K562 (cell line): ENCODE measurements at regions not wholly inside any gene's neighbourhood (a gene's known extent, or its start where the extent isn't known, plus 50 kb on each side); places are given as distances from the start of the nearest gene placed in this dataset.

Source experiments
- BRCA1 ChIP-seq, 2 experiments: fragments of 450-650 bp in 1 of 2; sonication (generic) in 1 of 2; formaldehyde crosslinking in 1 of 2; IDR thresholded peaks; 2 replicates each; pipeline versions ENCODE4 v1.5.0 to v1.6.1; 2017 to 2020; ENCODE audit warnings: mild to moderate bottlenecking in 1 of 2, missing genetic modification reagents in 1 of 2
- DPF2 ChIP-seq: fragments of 450-650 bp; IDR thresholded peaks from 2 replicates; pipeline ENCODE4 v1.6.1; 2016
- EP400 ChIP-seq: fragments of 450-650 bp; IDR thresholded peaks from 2 replicates; pipeline ENCODE4 v1.6.1; 2017; ENCODE audit warnings: antibody characterized with exemption, mild to moderate bottlenecking, moderate library complexity
- FOSL1 ChIP-seq: fragments of 200-800 bp; sonication (Bioruptor generic); conservative IDR thresholded peaks from 2 replicates; pipeline ENCODE4 v1.6.1; 2016; ENCODE audit warnings: missing genetic modification characterization, missing compliant biosample characterization
- JUN ChIP-seq, 2 experiments: sonication (generic) in 1 of 2; formaldehyde crosslinking in 1 of 2; IDR thresholded peaks; 2 replicates each; pipeline versions ENCODE4 v1.6.1 to v1.8.0; 2012 to 2022; ENCODE audit warnings: borderline replicate concordance in 2 of 2, mild to moderate bottlenecking in 2 of 2, improper control_type of control experiment in 1 of 2, low read depth in 1 of 2, low read length in 1 of 2, missing genetic modification reagents in 1 of 2
- KDM5B ChIP-seq: fragments of 200-600 bp; sonication (generic); IDR thresholded peaks from 2 replicates; pipeline ENCODE4 v1.6.1; 2012; ENCODE audit warnings: low read depth, mild to moderate bottlenecking, moderate library complexity, low read length, control low read depth, inconsistent platforms; ENCODE audit not compliant: insufficient replicate concordance
- MEF2A ChIP-seq: IDR thresholded peaks from 2 replicates; pipeline ENCODE4 v1.6.1; 2011; ENCODE audit warnings: low read depth, mild to moderate bottlenecking, low read length, moderate library complexity; ENCODE audit not compliant: control insufficient read depth
- NR4A1 ChIP-seq, 2 experiments: fragments of 250-450 bp in 1 of 2; fragments of 450-650 bp in 1 of 2; sonication (Bioruptor Pico) in 1 of 2; IDR thresholded peaks; 2 replicates each; pipeline versions ENCODE4 v1.4.0 to v1.6.1; 2016 to 2020; ENCODE audit warnings: mild to moderate bottlenecking in 2 of 2, missing compliant biosample characterization in 1 of 2, missing genetic modification characterization in 1 of 2, moderate library complexity in 1 of 2
- POLR2B ChIP-seq: fragments of 450-650 bp; IDR thresholded peaks from 2 replicates; pipeline ENCODE4 v1.6.1; 2018; ENCODE audit warnings: low read depth; ENCODE audit not compliant: partially characterized antibody
- POLR2H ChIP-seq: IDR thresholded peaks from 2 replicates; pipeline ENCODE4 v1.6.1; 2016; ENCODE audit warnings: missing genetic modification characterization, low read depth, mild to moderate bottlenecking, control low read depth, missing compliant biosample characterization, moderate library complexity
- PTBP1 ChIP-seq: fragments of 200-400 bp; formaldehyde crosslinking; IDR thresholded peaks from 2 replicates; pipeline ENCODE4 v1.6.1; 2017; ENCODE audit warnings: low read depth, low read length
- SMARCE1 ChIP-seq: fragments of 450-650 bp; IDR thresholded peaks from 2 replicates; pipeline ENCODE4 v1.7.1; 2016; ENCODE audit warnings: mild to moderate bottlenecking
- ZEB2 ChIP-seq: fragments of 450-650 bp; IDR thresholded peaks from 2 replicates; pipeline ENCODE4 v1.6.1; 2016
- TF ChIP-seq, protein P1 (sequence below): fragments of 250-450 bp; sonication (Bioruptor Pico); IDR thresholded peaks from 2 replicates; pipeline ENCODE4 v1.4.0; 2020; ENCODE audit warnings: mild to moderate bottlenecking, moderate library complexity
- TF ChIP-seq, protein P2 (sequence below), 2 experiments: fragments of 450-650 bp in 1 of 2; sonication (generic) in 1 of 2; formaldehyde crosslinking in 1 of 2; IDR thresholded peaks in 1 of 2; conservative IDR thresholded peaks in 1 of 2; 2 replicates each; pipeline versions ENCODE4 v1.6.1 to v1.8.1; 2016 to 2023; ENCODE audit warnings: mild to moderate bottlenecking in 2 of 2, moderate library complexity in 2 of 2, inconsistent platforms in 1 of 2, missing genetic modification reagents in 1 of 2
- TF ChIP-seq, protein P3 (sequence below): fragments of 450-650 bp; IDR thresholded peaks from 2 replicates; pipeline ENCODE4 v1.6.1; 2018; ENCODE audit not compliant: partially characterized antibody

DNA sequence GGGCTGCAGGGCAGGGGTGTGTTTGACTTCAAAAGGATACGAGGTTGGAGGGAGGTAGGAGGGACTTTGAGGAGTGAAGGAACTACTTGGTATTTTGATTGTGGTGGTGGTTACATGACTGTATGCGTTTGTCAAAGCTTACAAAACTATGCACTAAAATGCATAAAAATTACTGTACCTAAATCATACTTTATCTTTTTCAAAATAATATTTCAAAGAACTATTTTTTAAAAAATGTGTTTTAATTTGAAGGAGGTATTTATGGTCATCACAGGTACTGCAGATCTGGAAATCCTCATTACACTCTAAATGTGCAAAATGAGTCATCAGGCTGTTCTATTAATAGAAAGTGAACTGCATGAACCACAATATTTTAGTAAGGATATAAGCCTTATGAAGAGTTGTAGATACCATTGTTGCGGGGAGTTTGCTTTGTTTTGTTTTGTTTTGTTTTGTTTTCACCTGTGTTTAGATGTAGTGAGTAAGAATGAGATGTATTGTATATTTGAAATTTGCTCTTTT is 116.9 kb downstream of the ARRDC3 start (continued):
- TF ChIP-seq SMARCE1, result peak; percentile 74; the same call in 1 of the 2 replicates
- peak; percentile 47; the same call in 1 of the 2 replicates for TF ChIP-seq ZEB2
- TF ChIP-seq EP400, result peak; percentile 36; the same call in 1 of the 2 replicates
- no peak for TF ChIP-seq KDM5B
- 0 out of 2 replicates have a peak, but pooled peaks have one; percentile 41 for TF ChIP-seq DPF2
- TF ChIP-seq FOSL1 (tag), result peak; percentile 87
- no peak for TF ChIP-seq POLR2B
- TF ChIP-seq, protein P1, sequence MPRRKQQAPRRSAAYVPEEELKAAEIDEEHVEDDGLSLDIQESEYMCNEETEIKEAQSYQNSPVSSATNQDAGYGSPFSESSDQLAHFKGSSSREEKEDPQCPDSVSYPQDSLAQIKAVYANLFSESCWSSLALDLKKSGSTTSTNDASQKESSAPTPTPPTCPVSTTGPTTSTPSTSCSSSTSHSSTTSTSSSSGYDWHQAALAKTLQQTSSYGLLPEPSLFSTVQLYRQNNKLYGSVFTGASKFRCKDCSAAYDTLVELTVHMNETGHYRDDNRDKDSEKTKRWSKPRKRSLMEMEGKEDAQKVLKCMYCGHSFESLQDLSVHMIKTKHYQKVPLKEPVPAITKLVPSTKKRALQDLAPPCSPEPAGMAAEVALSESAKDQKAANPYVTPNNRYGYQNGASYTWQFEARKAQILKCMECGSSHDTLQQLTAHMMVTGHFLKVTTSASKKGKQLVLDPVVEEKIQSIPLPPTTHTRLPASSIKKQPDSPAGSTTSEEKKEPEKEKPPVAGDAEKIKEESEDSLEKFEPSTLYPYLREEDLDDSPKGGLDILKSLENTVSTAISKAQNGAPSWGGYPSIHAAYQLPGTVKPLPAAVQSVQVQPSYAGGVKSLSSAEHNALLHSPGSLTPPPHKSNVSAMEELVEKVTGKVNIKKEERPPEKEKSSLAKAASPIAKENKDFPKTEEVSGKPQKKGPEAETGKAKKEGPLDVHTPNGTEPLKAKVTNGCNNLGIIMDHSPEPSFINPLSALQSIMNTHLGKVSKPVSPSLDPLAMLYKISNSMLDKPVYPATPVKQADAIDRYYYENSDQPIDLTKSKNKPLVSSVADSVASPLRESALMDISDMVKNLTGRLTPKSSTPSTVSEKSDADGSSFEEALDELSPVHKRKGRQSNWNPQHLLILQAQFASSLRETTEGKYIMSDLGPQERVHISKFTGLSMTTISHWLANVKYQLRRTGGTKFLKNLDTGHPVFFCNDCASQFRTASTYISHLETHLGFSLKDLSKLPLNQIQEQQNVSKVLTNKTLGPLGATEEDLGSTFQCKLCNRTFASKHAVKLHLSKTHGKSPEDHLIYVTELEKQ (CRISPR knock-in tag), result no peak
- TF ChIP-seq NR4A1 (CRISPR knock-in tag; IDR thresholded peaks at IDR 0.05), result no peak
- no peak for TF ChIP-seq NR4A1 (tag; IDR thresholded peaks at IDR 0.05)
- TF ChIP-seq POLR2H (tag), result 0 out of 2 replicates have a peak, but pooled peaks have one; percentile 23
- TF ChIP-seq JUN (IDR thresholded peaks at IDR 0.05; ENCODE audit: borderline replicate concordance, low read depth, low read length), result peak; percentile 84
- no peak for TF ChIP-seq JUN (CRISPR knock-in tag; IDR thresholded peaks at IDR 0.05; ENCODE audit: borderline replicate concordance)
- TF ChIP-seq BRCA1 (IDR thresholded peaks at IDR 0.05), result no peak
- TF ChIP-seq BRCA1 (CRISPR knock-in tag; IDR thresholded peaks at IDR 0.05), result no peak
- TF ChIP-seq, protein P2, sequence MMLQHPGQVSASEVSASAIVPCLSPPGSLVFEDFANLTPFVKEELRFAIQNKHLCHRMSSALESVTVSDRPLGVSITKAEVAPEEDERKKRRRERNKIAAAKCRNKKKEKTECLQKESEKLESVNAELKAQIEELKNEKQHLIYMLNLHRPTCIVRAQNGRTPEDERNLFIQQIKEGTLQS (IDR thresholded peaks at IDR 0.05), result peak; percentile 98
- TF ChIP-seq, protein P2 (CRISPR knock-in tag; conservative IDR thresholded peaks at IDR 0.05), result peak; percentile 75; the same call in 1 of the 2 replicates
- TF ChIP-seq MEF2A, result peak; percentile 97
- TF ChIP-seq PTBP1, result no peak
- TF ChIP-seq, protein P3, sequence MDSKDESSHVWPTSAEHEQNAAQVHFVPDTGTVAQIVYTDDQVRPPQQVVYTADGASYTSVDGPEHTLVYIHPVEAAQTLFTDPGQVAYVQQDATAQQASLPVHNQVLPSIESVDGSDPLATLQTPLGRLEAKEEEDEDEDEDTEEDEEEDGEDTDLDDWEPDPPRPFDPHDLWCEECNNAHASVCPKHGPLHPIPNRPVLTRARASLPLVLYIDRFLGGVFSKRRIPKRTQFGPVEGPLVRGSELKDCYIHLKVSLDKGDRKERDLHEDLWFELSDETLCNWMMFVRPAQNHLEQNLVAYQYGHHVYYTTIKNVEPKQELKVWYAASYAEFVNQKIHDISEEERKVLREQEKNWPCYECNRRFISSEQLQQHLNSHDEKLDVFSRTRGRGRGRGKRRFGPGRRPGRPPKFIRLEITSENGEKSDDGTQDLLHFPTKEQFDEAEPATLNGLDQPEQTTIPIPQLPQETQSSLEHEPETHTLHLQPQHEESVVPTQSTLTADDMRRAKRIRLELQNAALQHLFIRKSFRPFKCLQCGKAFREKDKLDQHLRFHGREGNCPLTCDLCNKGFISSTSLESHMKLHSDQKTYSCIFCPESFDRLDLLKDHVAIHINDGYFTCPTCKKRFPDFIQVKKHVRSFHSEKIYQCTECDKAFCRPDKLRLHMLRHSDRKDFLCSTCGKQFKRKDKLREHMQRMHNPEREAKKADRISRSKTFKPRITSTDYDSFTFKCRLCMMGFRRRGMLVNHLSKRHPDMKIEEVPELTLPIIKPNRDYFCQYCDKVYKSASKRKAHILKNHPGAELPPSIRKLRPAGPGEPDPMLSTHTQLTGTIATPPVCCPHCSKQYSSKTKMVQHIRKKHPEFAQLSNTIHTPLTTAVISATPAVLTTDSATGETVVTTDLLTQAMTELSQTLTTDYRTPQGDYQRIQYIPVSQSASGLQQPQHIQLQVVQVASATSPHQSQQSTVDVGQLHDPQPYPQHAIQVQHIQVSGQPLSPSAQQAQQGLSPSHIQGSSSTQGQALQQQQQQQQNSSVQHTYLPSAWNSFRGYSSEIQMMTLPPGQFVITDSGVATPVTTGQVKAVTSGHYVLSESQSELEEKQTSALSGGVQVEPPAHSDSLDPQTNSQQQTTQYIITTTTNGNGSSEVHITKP, result peak; percentile 68
